Pulmonary artery endothelial cell (primary cell): ENCODE measurements at regions not wholly inside any gene's neighbourhood (a gene's known extent, or its start where the extent isn't known, plus 50 kb on each side); places are given as distances from the start of the nearest gene placed in this dataset.
A peak's percentile ranks its signal among the peaks of the same experiment; 100 is the strongest.

Experiments used
- DNase-seq: peaks from one replicate; pipeline ENCODE4 v3.0.0-alpha.2; 2011; ENCODE audit warnings: low read depth, low spot score

GRCh38 chrX:16444353-16444752 lies 205.6 kb upstream of the S100G start:
- DNase-seq: no peak

GRCh38 chrX:16445166-16445752 lies 204.7 kb upstream of the S100G start:
- DNase-seq: no peak

DNA sequence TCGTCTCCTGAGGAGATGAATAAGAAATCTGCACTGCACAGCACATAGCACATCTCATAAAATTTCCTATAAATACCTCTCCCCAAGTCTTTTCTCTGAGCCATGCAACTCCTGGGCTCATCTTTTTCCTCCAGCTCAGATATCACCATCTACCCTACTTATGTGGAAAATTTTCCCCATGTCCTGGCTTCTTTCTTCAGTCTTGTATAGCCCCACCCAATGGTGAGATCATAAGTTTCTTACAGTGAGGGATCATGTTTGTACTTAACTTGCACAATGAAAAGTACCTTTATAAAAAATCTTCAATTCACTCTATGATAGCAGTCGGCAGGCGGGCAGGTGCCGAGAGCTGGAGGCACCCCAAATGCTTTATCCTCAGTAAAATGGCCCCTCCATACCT lies 198.6 kb upstream of the S100G start:
- no peak for DNase-seq

- DNase-seq: no peak
Measured at GRCh38 chrX:16454926-16455325, 195.0 kb upstream of the S100G start.

DNA sequence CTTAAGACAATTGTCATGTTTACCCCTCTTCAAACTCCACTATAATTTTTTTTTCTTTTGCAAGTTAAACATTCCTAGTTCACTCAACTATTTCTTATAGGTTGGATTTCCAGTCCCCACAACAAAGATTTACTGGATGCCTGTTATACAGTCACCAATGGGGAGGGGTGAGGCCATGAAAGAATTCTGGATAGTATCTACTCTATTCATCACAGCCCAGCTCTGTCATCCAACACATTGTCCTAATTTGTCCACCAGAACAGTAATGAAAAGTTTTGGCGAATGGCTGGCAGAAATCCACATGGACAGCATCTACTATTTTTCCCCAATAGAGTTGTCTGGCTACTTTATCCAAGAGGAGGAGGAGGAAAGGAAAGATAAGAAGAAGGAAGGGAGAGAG lies 192.7 kb upstream of the S100G start:
- DNase-seq: no peak

DNA sequence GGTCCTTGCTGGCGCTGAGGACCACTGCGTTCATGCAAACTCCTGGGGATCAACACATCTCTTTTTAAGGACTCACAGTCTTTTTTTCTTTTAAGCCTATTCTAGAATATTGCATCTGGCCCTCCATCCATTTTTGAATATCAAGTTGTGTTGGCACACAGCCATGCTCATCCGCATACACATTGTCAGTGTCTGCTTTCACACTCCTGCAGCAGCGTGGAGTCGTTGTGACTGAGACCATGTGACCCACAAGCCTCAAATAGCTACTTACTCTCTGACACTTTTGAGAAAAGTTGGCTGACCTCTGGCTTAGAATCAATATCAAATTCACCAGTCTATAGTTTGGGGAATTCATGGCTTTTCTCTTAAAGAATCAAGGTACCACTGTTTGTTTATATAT lies 191.8 kb upstream of the S100G start:
- no peak for DNase-seq

- DNase-seq: no peak
Measured at GRCh38 chrX:16459008-16459407, 190.9 kb upstream of the S100G start.

- DNase-seq: no peak
Measured at GRCh38 chrX:16461968-16462367, 188.0 kb upstream of the S100G start.

DNA sequence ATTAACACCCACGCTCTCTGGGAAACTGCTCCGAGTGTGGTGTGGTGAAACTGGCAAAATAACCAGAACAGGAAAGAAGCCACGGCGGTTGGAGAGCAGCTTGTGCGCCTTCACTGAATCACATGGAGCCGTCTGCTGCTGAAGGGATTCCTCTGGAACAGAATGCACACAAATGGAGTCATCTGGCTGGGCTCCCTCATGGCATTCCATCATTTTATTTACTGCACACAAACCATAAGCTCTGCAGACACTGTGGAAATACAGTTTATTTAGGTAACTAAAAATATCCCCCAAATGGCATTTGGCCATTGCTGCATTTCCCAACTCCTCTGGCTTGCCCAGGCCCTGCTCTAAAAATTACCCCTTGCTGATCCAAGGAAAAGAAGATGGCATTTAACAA lies 187.0 kb upstream of the S100G start:
- no peak for DNase-seq

DNA sequence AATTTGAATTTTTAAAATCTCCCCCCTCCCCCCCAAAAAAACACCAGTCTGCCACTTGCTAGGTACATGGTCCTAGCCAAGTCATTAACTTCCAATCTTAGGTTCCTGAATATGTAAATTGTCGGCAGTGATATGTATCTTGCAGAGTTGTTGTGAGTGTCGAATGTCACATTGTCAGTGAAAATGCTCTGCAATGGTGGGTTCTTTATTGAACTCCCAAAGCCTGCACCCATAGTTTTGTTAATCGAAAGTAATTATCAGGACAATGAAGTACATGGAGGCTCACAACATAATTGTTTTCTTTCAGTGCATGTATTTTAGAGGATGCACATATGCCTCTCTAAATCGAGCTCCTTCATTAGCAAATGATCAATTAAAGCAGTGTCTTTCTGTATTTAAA lies 185.6 kb upstream of the S100G start:
- no peak for DNase-seq

DNA sequence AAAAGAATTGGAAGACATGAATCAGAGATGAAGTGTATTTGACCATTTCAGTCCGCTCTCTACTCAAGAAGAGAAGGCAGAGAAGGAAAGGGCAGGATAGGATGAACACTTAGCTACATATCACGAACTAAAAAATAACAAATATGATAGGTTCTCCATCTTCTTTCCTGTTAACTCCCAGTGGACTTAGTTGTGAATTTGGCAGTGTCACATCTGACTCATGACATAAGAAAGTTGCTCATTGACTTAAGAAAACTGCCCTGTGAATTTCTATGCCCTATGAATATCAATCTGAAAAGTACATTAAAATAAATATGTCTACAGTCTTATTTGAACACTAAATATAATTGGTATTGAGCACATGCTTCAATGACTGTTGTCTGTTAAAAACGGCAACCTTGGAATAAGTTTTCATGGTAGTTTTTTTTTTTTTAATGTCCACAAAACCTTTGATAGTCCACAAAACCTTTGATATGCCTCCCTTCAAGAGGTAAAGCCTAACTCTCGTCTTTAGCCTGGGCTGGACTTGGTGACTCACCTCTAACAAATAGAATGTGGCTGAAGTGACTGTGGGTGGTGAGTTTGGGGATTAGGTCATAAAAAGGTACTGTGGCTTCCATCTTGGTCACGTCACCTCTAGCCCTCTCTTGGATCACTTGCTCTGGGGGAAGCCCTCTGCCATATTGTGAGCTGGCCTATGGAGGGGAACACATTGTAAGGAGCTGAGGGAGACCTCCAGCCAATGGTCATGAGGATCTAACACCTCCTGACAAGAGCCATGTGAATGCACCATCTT lies 184.7 kb upstream of the S100G start:
- DNase-seq: no peak

DNA sequence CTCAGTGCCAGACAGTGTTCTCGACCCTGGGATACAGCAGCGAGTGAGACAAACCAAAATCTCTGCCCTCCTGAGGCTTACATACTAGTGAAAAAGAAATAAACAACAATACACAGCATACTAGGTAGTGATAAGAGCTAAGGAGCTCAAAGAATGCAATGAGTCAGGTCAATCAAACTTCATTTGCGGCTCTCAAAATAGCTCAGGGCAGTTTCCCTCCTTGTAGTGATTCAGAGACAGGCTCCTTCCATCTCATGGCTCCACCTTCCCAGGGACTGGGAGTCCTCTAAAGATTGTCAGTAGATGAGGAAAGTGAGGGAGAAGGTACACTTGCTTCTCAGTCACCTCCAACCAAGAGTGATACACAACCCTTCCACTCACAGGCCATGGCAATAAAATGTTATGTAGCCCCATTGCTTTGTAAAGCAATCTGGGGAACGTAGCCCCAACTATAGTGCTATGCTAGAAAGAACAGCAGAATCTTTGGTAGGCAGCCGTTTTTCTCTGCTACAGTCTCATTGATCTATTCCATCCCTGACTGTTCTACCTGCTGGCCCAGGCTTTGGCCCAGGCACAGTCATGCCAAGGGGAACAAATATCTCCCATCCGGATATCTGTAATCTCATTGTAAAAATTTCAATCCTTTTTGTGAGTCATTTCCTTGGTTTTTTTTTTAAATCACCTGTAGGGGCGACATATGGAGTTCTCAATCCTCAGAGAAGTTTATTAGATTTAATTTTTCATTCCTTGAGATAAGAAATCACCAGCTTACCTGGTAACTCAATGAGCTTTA lies 183.1 kb upstream of the S100G start:
- no peak for DNase-seq

- no peak for DNase-seq
Measured at GRCh38 chrX:16469870-16470269, 180.1 kb upstream of the S100G start.

DNA sequence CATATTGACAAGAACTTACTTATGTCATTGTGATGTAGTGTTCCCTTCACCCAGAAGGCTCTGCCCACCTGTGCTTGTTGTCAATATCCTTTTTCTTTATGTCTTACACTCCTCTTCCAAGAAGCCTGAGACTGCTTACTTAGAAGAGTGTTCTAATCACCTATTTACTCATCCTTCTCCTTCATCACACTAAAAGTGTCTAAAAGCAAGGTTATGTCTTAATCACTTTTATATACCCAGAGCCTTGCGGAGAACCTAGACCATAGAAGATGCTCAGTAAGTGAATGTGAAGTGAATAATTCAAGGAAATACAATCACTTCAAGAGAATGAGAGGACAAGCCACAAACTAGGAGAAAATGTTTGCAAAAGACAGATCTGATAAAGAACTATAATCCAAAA lies 177.6 kb upstream of the S100G start:
- DNase-seq: no peak

- DNase-seq: no peak
Measured at GRCh38 chrX:16474511-16474910, 175.4 kb upstream of the S100G start.

- no peak for DNase-seq
Measured at GRCh38 chrX:16476009-16476408, 173.9 kb upstream of the S100G start.

DNA sequence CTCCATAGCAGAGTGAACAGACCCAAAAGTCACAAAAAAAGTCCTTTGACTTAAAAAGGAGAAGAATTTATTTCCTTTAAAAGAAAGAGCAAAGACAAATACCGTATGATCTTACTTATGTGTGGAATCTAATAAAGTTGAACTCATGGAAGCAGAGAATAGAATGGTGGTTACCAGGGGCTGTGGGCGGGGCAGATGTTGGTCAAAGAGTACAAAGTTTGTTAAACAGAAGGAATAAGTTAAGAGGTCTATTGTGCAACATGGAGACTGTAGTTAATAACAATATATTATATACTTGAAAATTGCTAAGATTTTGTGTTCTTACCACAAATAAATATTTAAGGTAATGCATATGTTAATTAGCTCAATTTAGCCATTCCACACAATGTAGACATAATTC lies 173.3 kb upstream of the S100G start:
- no peak for DNase-seq

DNA sequence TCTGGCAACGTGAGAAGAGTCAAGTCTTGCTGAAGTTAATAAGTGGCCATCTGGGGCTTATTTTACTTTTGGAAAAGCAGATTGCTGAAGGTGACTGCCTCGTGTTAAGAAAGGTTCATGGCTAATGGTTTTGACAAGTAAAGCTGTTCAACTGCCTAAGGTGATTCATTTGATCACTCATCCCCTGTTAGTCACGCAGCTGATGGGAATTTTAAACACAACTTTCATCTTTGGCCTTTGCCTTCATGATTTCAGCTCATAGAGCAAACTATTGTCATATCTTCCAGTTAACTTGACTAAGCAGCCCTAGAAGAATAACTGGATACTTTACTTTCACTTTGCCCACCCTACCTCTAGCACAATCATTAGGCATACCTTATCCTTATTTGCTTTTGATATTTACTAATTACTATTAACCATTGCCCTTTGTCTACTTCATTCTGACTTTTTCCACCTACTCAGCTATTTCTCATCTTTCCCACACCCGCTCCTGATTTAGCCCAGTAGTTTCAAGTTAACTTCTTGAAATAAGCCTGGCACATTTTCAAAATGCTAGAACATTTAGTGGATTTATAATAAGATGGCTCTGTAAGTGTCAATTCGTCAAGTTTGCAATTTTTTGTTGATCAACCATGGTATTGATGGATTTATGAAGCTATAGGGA lies 170.6 kb upstream of the S100G start:
- DNase-seq: no peak

DNA sequence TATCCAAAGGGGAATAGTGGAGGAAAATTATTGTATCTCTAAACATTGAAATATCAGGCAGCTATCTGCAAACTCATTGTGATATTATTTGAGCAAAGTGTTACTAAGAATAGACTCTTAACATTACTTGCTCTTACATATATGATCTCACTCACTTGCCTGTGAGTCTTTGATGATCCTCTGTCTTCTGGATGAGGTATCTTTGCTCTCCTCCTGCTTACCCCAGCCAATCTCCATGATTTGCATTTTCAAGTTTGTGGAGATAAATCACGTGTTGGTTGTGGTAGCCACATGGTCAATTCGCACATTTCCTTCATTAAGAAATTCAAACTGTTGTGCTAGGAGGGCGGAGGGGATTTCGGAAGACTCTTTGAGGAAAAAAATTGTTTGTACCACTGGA lies 169.9 kb upstream of the S100G start:
- DNase-seq: no peak

DNA sequence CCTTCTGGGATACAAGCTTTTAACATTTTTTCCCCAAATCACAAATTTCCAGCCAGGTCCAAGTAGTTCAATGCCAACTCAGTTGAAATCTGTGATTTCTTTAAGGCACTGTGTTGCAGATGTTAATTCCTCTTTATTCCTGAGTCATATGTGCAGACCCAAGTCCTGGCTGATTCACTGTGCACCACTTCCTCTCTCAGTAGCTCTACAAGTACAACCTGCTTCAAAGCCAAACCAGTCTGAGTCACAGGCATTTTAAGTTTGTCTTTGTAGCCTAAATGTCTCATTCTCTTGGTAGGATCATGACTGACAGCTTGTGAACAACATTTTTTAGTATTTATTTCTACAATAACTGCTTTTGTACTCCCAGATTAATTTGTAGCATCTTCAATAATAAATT lies 165.6 kb upstream of the S100G start:
- peak; percentile 65 for DNase-seq

GRCh38 chrX:16487620-16488385 lies 162.2 kb upstream of the S100G start:
- no peak for DNase-seq
